H9 (cell line): ENCODE measurements at regions not wholly inside any gene's neighbourhood (a gene's known extent, or its start where the extent isn't known, plus 50 kb on each side); places are given as distances from the start of the nearest gene placed in this dataset.

ENCODE experiments used
- DNase-seq: peaks from one replicate; pipeline ENCODE4 v3.0.0-alpha.2; 2017
- H2AFZ ChIP-seq: one replicate; pipeline ENCODE4 v1.6.1; 2013; ENCODE audit warnings: mild to moderate bottlenecking, low read length, control low read depth, moderate library complexity
- H2AK5ac ChIP-seq: 2 replicates; pipeline ENCODE4 v1.6.1; 2013; ENCODE audit warnings: low read length, control low read depth, mixed read lengths; ENCODE audit not compliant: insufficient read length
- H2BK120ac ChIP-seq: one replicate; pipeline ENCODE4 v1.6.1; 2013; ENCODE audit warnings: low read depth, mild to moderate bottlenecking, low read length, control low read depth, inconsistent platforms; ENCODE audit not compliant: poor library complexity, severe bottlenecking
- H2BK12ac ChIP-seq: 2 replicates; pipeline ENCODE4 v1.6.1; 2013; ENCODE audit warnings: low read length, control low read depth, mixed read lengths, low read depth; ENCODE audit not compliant: insufficient read length
- H2BK15ac ChIP-seq: 2 replicates; pipeline ENCODE4 v1.6.1; 2013; ENCODE audit warnings: low read depth, low read length, control low read depth
- H2BK20ac ChIP-seq: one replicate; pipeline ENCODE4 v1.6.1; 2013; ENCODE audit warnings: low read depth, mild to moderate bottlenecking, low read length, control low read depth, inconsistent platforms; ENCODE audit not compliant: poor library complexity, severe bottlenecking
- H2BK5ac ChIP-seq: 2 replicates; pipeline ENCODE4 v1.6.1; 2013; ENCODE audit warnings: low read length, control low read depth, mixed read lengths; ENCODE audit not compliant: insufficient read length
- H3K14ac ChIP-seq: 2 replicates; pipeline ENCODE4 v1.6.1; 2013; ENCODE audit warnings: low read length, control low read depth; ENCODE audit not compliant: insufficient read depth
- H3K18ac ChIP-seq: 2 replicates; pipeline ENCODE4 v1.6.1; 2013; ENCODE audit warnings: low read depth, mild to moderate bottlenecking, mixed read lengths, low read length, control low read depth; ENCODE audit not compliant: insufficient read length
- H3K23ac ChIP-seq: 2 replicates; pipeline ENCODE4 v1.6.1; 2013; ENCODE audit warnings: low read length, control low read depth, mixed read lengths, low read depth; ENCODE audit not compliant: insufficient read length
- H3K23me2 ChIP-seq: 2 replicates; pipeline ENCODE4 v1.6.1; 2013; ENCODE audit warnings: low read depth, mild to moderate bottlenecking, mixed read lengths, low read length, control low read depth; ENCODE audit not compliant: insufficient read length, poor library complexity, severe bottlenecking
- H3K27ac ChIP-seq: 2 replicates; pipeline ENCODE4 v1.5.1; 2013; ENCODE audit warnings: low read length, control low read depth, mixed read lengths, low read depth; ENCODE audit not compliant: insufficient read length
- H3K27me3 ChIP-seq: 2 replicates; pipeline ENCODE4 v1.6.1; 2013; ENCODE audit warnings: low read length, control low read depth, inconsistent platforms; ENCODE audit not compliant: insufficient read depth
- H3K4ac ChIP-seq: 2 replicates; pipeline ENCODE4 v1.6.1; 2013; ENCODE audit warnings: low read depth, mild to moderate bottlenecking, control low read depth, inconsistent platforms, low read length, moderate library complexity
- H3K4me1 ChIP-seq: 2 replicates; pipeline ENCODE4 v1.6.1; 2013; ENCODE audit warnings: low read length, control low read depth, inconsistent platforms; ENCODE audit not compliant: insufficient read depth
- H3K4me2 ChIP-seq: 2 replicates; pipeline ENCODE4 v1.6.1; 2013; ENCODE audit warnings: low read length, control low read depth, mixed read lengths; ENCODE audit not compliant: insufficient read length, insufficient read depth
- H3K56ac ChIP-seq: 2 replicates; pipeline ENCODE4 v1.6.1; 2013; ENCODE audit warnings: low read depth, mild to moderate bottlenecking, mixed read lengths, low read length, control low read depth; ENCODE audit not compliant: insufficient read length
- H3K79me1 ChIP-seq: 2 replicates; pipeline ENCODE4 v1.6.1; 2013; ENCODE audit warnings: low read depth, mild to moderate bottlenecking, moderate library complexity, low read length, control low read depth, inconsistent platforms; ENCODE audit not compliant: insufficient read depth, poor library complexity, severe bottlenecking
- H3K79me2 ChIP-seq: 2 replicates; pipeline ENCODE4 v1.6.1; 2013; ENCODE audit warnings: low read length, control low read depth, inconsistent platforms; ENCODE audit not compliant: insufficient read depth
- H3K9ac ChIP-seq: 2 replicates; pipeline ENCODE4 v1.6.1; 2013; ENCODE audit warnings: low read length, control low read depth, mixed read lengths; ENCODE audit not compliant: insufficient read length; ENCODE audit errors: extremely low read depth
- H3K9me3 ChIP-seq: one replicate; pipeline ENCODE4 v1.6.1; 2013; ENCODE audit warnings: low read depth, low read length, inconsistent platforms; ENCODE audit not compliant: control insufficient read depth
- H3T11ph ChIP-seq: one replicate; pipeline ENCODE4 v1.6.1; 2013; ENCODE audit warnings: mild to moderate bottlenecking, low read length, control low read depth, inconsistent platforms
- H4K20me1 ChIP-seq: one replicate; pipeline ENCODE4 v1.6.1; 2013; ENCODE audit not compliant: control insufficient read depth, insufficient read length, insufficient read depth
- H4K5ac ChIP-seq: 2 replicates; pipeline ENCODE4 v1.6.1; 2013; ENCODE audit warnings: low read depth, mild to moderate bottlenecking, mixed read lengths, low read length, control low read depth; ENCODE audit not compliant: insufficient read length
- H4K8ac ChIP-seq: replicated peaks from 2 replicates; pipeline ENCODE4 v1.6.1; 2013; ENCODE audit warnings: low read length, control low read depth, mixed read lengths, low read depth; ENCODE audit not compliant: insufficient read length
- H4K91ac ChIP-seq: 2 replicates; pipeline ENCODE4 v1.6.1; 2013; ENCODE audit warnings: low read depth, mild to moderate bottlenecking, moderate library complexity, mixed read lengths, low read length, control low read depth; ENCODE audit not compliant: insufficient read length
- H3K27ac Mint-ChIP-seq, 3 experiments: 2 replicates in 2 of 3; 3 replicates in 1 of 3; pipeline ENCODE4 v1.8.0; 2020 to 2021; ENCODE audit warnings: mixed read lengths in 3 of 3, mild to moderate bottlenecking in 1 of 3, moderate library complexity in 1 of 3
- H3K27me3 Mint-ChIP-seq: 2 replicates; pipeline ENCODE4 v1.8.0; 2021; ENCODE audit warnings: low read depth, mild to moderate bottlenecking, moderate library complexity, mixed read lengths
- H3K36me3 Mint-ChIP-seq, 3 experiments: 2 replicates in 2 of 3; 3 replicates in 1 of 3; pipeline ENCODE4 v1.8.0; 2020 to 2021; ENCODE audit warnings: low read depth in 3 of 3, mixed read lengths in 3 of 3; ENCODE audit not compliant: insufficient read depth in 1 of 3
- H3K4me1 Mint-ChIP-seq, 2 experiments: 2 replicates each; pipeline ENCODE4 v1.8.0; 2020; ENCODE audit warnings: mixed read lengths in 2 of 2
- H3K4me3 Mint-ChIP-seq, 2 experiments: 2 replicates in 1 of 2; 3 replicates in 1 of 2; pipeline ENCODE4 v1.8.0; 2020 to 2021; ENCODE audit warnings: mild to moderate bottlenecking in 2 of 2, mixed read lengths in 2 of 2, moderate library complexity in 1 of 2
- H3K9me3 Mint-ChIP-seq, 2 experiments: 2 replicates in 1 of 2; 3 replicates in 1 of 2; pipeline ENCODE4 v1.8.0; 2020; ENCODE audit warnings: mild to moderate bottlenecking in 2 of 2, mixed read lengths in 2 of 2, moderate library complexity in 1 of 2
- WGBS: extraction: QIAGEN DNeasy Blood & Tissue Kit; methylation state at CpG from one replicate; pipeline ENCODE4 v1.1.7; 2013; ENCODE audit warnings: missing lambda C conversion rate, low lambda C conversion rate, mixed read lengths; ENCODE audit not compliant: insufficient read length; ENCODE audit errors: extremely low coverage; 5-methylcytosine and 5-hydroxymethylcytosine counted together
- TF ChIP-seq, protein P1 (sequence below): fragments of 200-600 bp; sonication (generic); conservative IDR thresholded peaks from 3 replicates; pipeline ENCODE4 v1.8.0; 2021; ENCODE audit warnings: antibody characterized with exemption, mild to moderate bottlenecking

GRCh38 chrX:20364238-20364637 is 97.5 kb upstream of the RPS6KA3 start:
- H2BK12ac ChIP-seq = no peak overlapping the region
- H4K8ac ChIP-seq = no peak overlapping the region
- H3K27me3 ChIP-seq = no peaks in the 10 kb centered on the region
- H3K23me2 ChIP-seq = no peaks in the 10 kb centered on the region
- no peaks in the 10 kb centered on the region for H3K79me1 ChIP-seq
- H4K91ac ChIP-seq = no peak overlapping the region
- H3K4me2 ChIP-seq = no peak overlapping the region
- WGBS = no CpG with 5 or more reads among the region's 4 CpGs
- no peak overlapping the region for H3K18ac ChIP-seq
- no peak overlapping the region for H3T11ph ChIP-seq
- no peak overlapping the region for H3K9ac ChIP-seq
- no peak overlapping the region for H3K4ac ChIP-seq
- H2BK15ac ChIP-seq = no peak overlapping the region
- H3K9me3 ChIP-seq = peaks cover 22% of the 10 kb centered on the region
- H3K4me1 Mint-ChIP-seq = peaks cover 5 to 19% of the 10 kb centered on the region in 2 experiments
- no peak overlapping the region for H3K27ac ChIP-seq
- H4K5ac ChIP-seq = no peak overlapping the region
- no peak overlapping the region for H3K23ac ChIP-seq
- peaks cover 50 to 63% of the 10 kb centered on the region in 2 experiments for H3K9me3 Mint-ChIP-seq
- no peaks in the 10 kb centered on the region; a peak in 4 of 7 replicates for H3K36me3 Mint-ChIP-seq
- H2AFZ ChIP-seq = no peak overlapping the region
- no peaks in the 10 kb centered on the region for H3K4me1 ChIP-seq
- no peak overlapping the region for H3K4me3 Mint-ChIP-seq
- H3K27me3 Mint-ChIP-seq = no peaks in the 10 kb centered on the region; the same call in 1 of the 2 replicates
- H3K27ac Mint-ChIP-seq = no peak overlapping the region
- H2BK5ac ChIP-seq = no peak overlapping the region
- no peak overlapping the region for H2BK120ac ChIP-seq
- DNase-seq = no peak
- no peak overlapping the region for H3K14ac ChIP-seq
- no peak overlapping the region for H2AK5ac ChIP-seq
- H3K56ac ChIP-seq = no peak overlapping the region
- H2BK20ac ChIP-seq = no peak overlapping the region
- no peaks in the 10 kb centered on the region for H4K20me1 ChIP-seq
- TF ChIP-seq, protein P1, sequence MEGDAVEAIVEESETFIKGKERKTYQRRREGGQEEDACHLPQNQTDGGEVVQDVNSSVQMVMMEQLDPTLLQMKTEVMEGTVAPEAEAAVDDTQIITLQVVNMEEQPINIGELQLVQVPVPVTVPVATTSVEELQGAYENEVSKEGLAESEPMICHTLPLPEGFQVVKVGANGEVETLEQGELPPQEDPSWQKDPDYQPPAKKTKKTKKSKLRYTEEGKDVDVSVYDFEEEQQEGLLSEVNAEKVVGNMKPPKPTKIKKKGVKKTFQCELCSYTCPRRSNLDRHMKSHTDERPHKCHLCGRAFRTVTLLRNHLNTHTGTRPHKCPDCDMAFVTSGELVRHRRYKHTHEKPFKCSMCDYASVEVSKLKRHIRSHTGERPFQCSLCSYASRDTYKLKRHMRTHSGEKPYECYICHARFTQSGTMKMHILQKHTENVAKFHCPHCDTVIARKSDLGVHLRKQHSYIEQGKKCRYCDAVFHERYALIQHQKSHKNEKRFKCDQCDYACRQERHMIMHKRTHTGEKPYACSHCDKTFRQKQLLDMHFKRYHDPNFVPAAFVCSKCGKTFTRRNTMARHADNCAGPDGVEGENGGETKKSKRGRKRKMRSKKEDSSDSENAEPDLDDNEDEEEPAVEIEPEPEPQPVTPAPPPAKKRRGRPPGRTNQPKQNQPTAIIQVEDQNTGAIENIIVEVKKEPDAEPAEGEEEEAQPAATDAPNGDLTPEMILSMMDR = no peak
- H3K79me2 ChIP-seq = no peaks in the 10 kb centered on the region
